Breast epithelium (tissue), 4 donors: ENCODE measurements at regions not wholly inside any gene's neighbourhood (a gene's known extent, or its start where the extent isn't known, plus 50 kb on each side); places are given as distances from the start of the nearest gene placed in this dataset.
"Not testable (repeated sequence)": the region's sequence is repeated elsewhere in the genome, so short reads cannot be mapped to it uniquely, and the experiment has no call there.

ENCODE experiments used
- DNase-seq, 2 donors: peaks; one replicate each; pipeline ENCODE4 v3.0.0-alpha.2; 2019; ENCODE audit warnings: low spot score in 2 of 2
- H3K27ac ChIP-seq, 2 donors: fragments of 200-600 bp; sonication (generic) in 1 of 2; one replicate each; pipeline ENCODE4 v1.5.1; 2016 to 2019; ENCODE audit warnings: mild to moderate bottlenecking in 1 of 2
- H3K27me3 ChIP-seq, 2 donors: fragments of 200-600 bp; sonication (generic) in 1 of 2; one replicate each; pipeline versions ENCODE4 v1.5.1 to v1.6.0; 2017 to 2019; ENCODE audit warnings: control low read depth in 1 of 2, mild to moderate bottlenecking in 1 of 2
- H3K36me3 ChIP-seq: fragments of 200-600 bp; one replicate; pipeline ENCODE4 v1.5.1; 2019
- H3K4me1 ChIP-seq, 2 donors: fragments of 200-600 bp; sonication (generic); one replicate each; pipeline ENCODE4 v1.5.1; 2016 to 2019; ENCODE audit warnings: control low read depth in 1 of 2
- H3K4me3 ChIP-seq, 3 donors: fragments of 200-600 bp; sonication (generic); 1 replicate in 2 of 3; 2 replicates in 1 of 3; pipeline ENCODE4 v1.5.1; 2016 to 2019; ENCODE audit warnings: mild to moderate bottlenecking in 3 of 3, moderate library complexity in 2 of 3
- H3K9me3 ChIP-seq, 2 donors: fragments of 200-600 bp; sonication (generic) in 1 of 2; one replicate each; pipeline ENCODE4 v1.5.1; 2016 to 2019; ENCODE audit warnings: control low read depth in 1 of 2
- CTCF ChIP-seq, 3 donors: fragments of 450-650 bp; IDR thresholded peaks; one replicate each; pipeline ENCODE4 v1.5.1; 2016 to 2017; ENCODE audit warnings: antibody characterized with exemption in 3 of 3, mild to moderate bottlenecking in 3 of 3, moderate library complexity in 3 of 3
- POLR2A ChIP-seq: fragments of 450-650 bp; IDR thresholded peaks from one replicate; pipeline ENCODE4 v1.6.1; 2016; ENCODE audit warnings: antibody characterized with exemption, mild to moderate bottlenecking, moderate library complexity
- POLR2AphosphoS5 ChIP-seq, 3 donors: sonication (generic); formaldehyde crosslinking; IDR thresholded peaks; one replicate each; pipeline ENCODE4 v1.6.1; 2017; ENCODE audit warnings: antibody characterized with exemption in 3 of 3
- intact Hi-C: fragments of 100-400 bp; cut with DNase I; formaldehyde crosslinking; loops from one replicate; pipeline ENCODE4 v1.15.1; 2023; ENCODE audit warnings: low total_unique reads

DNA sequence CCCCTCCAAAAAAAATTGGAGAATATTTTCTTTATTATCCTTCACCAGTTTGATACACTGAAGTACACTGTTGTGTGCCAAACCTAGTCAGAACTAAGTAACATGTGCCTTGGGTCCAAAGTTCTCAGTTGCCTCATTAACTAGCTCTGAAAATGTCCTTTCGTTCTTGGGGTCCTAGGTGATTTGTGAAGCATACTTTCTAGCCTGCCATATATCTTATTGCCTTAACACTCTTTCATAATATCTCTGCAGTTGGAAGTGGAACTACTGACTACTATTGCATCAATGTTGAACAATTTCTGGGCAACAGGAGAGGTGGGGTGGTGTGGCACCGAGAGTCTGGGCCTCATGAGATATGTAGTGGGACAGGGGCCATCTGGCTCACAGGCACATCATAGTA, 592.9 kb upstream of the FBXO33 start:
- Histone ChIP-seq H3K4me1 (no peaks in the 10 kb centered on the region), H3K4me3 (no peak overlapping the region), H3K27me3 (no peaks in the 10 kb centered on the region), H3K9me3 (no peaks in the 10 kb centered on the region), H3K36me3 (no peaks in the 10 kb centered on the region), H3K27ac (no peak overlapping the region)
- TF ChIP-seq POLR2A (no peak), CTCF (IDR thresholded peaks at IDR 0.05) (no peak), POLR2AphosphoS5 (IDR thresholded peaks at IDR 0.05) (no peak)
- intact Hi-C loops, result no loop called here
- DNase-seq, result no peak

DNA sequence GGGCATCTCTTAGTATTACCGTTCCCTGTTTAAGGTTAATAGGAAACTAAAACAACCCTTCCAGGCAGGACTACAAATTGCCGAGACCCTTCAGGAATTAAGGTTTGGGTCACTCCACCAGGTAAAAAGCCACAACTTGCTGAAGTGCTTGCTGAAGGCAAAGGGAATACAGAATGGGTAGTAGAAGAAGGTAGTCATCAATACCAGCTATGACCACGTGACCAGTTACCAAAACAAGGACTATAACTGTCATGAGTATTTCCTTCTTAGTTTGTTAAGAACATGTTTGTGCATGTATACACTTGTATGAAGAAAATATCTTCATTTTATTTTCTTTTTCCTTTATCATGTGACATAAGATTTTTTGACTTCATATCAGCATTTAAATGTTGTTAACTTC, 578.7 kb upstream of the FBXO33 start:
- no peaks in the 10 kb centered on the region for H3K36me3 ChIP-seq
- no peak overlapping the region for H3K4me3 ChIP-seq
- H3K27ac ChIP-seq, result no peak overlapping the region
- no peak for TF ChIP-seq POLR2A
- intact Hi-C loops, result no loop called here
- H3K27me3 ChIP-seq, result no peaks in the 10 kb centered on the region
- H3K4me1 ChIP-seq, result no peaks in the 10 kb centered on the region
- H3K9me3 ChIP-seq, result no peaks in the 10 kb centered on the region
- no peak for DNase-seq

GRCh38 chr14:40009771-40010170, 577.5 kb upstream of the FBXO33 start:
- intact Hi-C loops, result no loop called here
- H3K9me3 ChIP-seq, result no peaks in the 10 kb centered on the region
- no peaks in the 10 kb centered on the region for H3K36me3 ChIP-seq
- no peak overlapping the region for H3K27ac ChIP-seq
- H3K4me3 ChIP-seq, result no peak overlapping the region
- no peak for DNase-seq
- TF ChIP-seq POLR2AphosphoS5 (IDR thresholded peaks at IDR 0.05) (no peak), POLR2A (no peak), CTCF (IDR thresholded peaks at IDR 0.05) (no peak)
- no peaks in the 10 kb centered on the region for H3K27me3 ChIP-seq
- no peaks in the 10 kb centered on the region for H3K4me1 ChIP-seq

DNA sequence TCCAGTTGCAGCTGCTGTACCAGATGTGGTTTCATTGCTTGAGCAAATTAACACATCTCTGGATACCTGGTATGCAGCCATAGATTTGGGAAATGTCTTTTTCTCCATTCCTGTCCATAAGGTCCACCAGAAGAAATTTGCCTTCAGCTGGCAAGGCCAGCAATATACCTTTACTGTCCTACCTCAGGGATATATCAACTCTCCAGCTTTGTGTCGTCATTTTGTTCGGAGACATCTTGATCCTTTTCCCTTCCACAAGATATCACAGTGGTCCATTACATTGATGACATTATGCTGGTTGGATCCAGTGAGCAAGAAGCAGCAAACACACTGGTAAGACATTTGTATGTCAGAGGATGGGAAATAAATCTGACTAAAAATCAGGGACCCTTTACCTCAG, 576.1 kb upstream of the FBXO33 start:
- H3K36me3 ChIP-seq, H3K4me1 ChIP-seq, intact Hi-C loops, DNase-seq, H3K9me3 ChIP-seq, H3K4me3 ChIP-seq, H3K27ac ChIP-seq, H3K27me3 ChIP-seq: not testable (repeated sequence)

- H3K9me3 ChIP-seq, result no peaks in the 10 kb centered on the region
- no peak for TF ChIP-seq POLR2A
- TF ChIP-seq CTCF (IDR thresholded peaks at IDR 0.05), result no peak
- TF ChIP-seq POLR2AphosphoS5 (IDR thresholded peaks at IDR 0.05), result no peak
- no peaks in the 10 kb centered on the region for H3K27me3 ChIP-seq
- DNase-seq, result no peak
- H3K4me3 ChIP-seq, result no peak overlapping the region
- no peaks in the 10 kb centered on the region for H3K4me1 ChIP-seq
- no peaks in the 10 kb centered on the region for H3K36me3 ChIP-seq
- no peak overlapping the region for H3K27ac ChIP-seq
- intact Hi-C loops, result no loop called here
These were observed 572.8 kb upstream of the FBXO33 start for GRCh38 chr14:40004871-40005500.

- H3K27ac ChIP-seq, result no peak overlapping the region
- TF ChIP-seq POLR2A (no peak), POLR2AphosphoS5 (IDR thresholded peaks at IDR 0.05) (no peak), CTCF (IDR thresholded peaks at IDR 0.05) (no peak)
- H3K4me1 ChIP-seq, result no peaks in the 10 kb centered on the region
- no peak for DNase-seq
- H3K4me3 ChIP-seq, result no peak overlapping the region
- H3K9me3 ChIP-seq, result no peaks in the 10 kb centered on the region
- intact Hi-C loops, result no loop called here
- H3K36me3 ChIP-seq, result no peaks in the 10 kb centered on the region
- H3K27me3 ChIP-seq, result no peaks in the 10 kb centered on the region
These were observed 571.5 kb upstream of the FBXO33 start for GRCh38 chr14:40003773-40004172.
